ENCODE measurements at regions not wholly inside any gene's neighbourhood (a gene's known extent, or its start where the extent isn't known, plus 50 kb on each side); places are given as distances from the start of the nearest gene placed in this dataset.
A peak's percentile ranks its signal among the peaks of the same experiment; 100 is the strongest.

DNA sequence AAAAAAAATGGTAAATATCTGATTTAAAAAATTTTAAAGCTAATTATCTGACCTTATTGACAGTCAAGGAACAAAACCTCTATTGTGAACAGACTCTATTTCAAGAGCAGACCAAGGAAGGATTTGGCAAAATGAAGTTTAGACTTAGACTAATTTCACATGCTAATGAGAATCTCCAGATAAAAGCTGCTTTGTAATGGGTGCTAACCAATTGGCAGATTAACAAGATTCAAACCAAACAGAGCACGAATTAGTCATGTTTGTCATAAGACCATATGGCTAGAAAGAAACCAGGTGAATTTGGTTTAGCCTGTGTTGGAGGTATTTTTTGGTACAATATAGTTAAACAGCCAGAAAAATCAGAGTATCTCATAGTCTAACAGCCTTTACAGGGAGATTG, 429.1 kb upstream of the NFE2L3 start:
- Mint-ChIP-seq H3K27me3 (ENCODE audit: unreplicated experiment) (peaks cover 12% of the 10 kb centered on the region), H3K36me3 (ENCODE audit: unreplicated experiment) (no peaks in the 10 kb centered on the region), H3K27ac (ENCODE audit: unreplicated experiment) (no peak overlapping the region), H3K9me3 (ENCODE audit: unreplicated experiment) (peaks cover 16% of the 10 kb centered on the region), H3K4me1 (ENCODE audit: low read depth, unreplicated experiment) (peaks cover 59% of the 10 kb centered on the region), H3K4me3 (ENCODE audit: unreplicated experiment) (no peak overlapping the region)
- TF ChIP-seq, protein P1, sequence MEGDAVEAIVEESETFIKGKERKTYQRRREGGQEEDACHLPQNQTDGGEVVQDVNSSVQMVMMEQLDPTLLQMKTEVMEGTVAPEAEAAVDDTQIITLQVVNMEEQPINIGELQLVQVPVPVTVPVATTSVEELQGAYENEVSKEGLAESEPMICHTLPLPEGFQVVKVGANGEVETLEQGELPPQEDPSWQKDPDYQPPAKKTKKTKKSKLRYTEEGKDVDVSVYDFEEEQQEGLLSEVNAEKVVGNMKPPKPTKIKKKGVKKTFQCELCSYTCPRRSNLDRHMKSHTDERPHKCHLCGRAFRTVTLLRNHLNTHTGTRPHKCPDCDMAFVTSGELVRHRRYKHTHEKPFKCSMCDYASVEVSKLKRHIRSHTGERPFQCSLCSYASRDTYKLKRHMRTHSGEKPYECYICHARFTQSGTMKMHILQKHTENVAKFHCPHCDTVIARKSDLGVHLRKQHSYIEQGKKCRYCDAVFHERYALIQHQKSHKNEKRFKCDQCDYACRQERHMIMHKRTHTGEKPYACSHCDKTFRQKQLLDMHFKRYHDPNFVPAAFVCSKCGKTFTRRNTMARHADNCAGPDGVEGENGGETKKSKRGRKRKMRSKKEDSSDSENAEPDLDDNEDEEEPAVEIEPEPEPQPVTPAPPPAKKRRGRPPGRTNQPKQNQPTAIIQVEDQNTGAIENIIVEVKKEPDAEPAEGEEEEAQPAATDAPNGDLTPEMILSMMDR (IDR thresholded peaks at IDR 0.05; ENCODE audit: partially characterized antibody, unreplicated experiment): no peak
- DNase-seq: no peak

DNA sequence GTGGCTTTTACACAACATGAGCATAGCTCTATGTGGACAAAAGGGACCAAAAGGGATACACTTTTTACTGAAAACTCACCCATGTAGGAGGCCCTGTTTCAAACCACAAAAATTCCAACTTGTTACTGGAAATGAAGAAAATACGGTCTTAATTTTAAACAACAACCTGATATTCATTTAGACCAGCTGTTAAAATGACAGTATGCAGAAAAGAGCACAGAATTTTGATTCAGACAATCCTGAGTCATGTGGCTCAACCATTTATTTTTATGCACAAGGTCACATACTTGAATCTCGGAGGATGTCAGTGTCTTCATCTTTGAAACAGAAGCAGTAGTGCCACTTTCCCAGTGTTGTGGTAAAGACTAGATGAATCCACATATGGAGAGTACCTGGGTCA, 426.5 kb upstream of the NFE2L3 start:
- H3K9me3 Mint-ChIP-seq (ENCODE audit: unreplicated experiment): peaks cover 9% of the 10 kb centered on the region
- H3K36me3 Mint-ChIP-seq (ENCODE audit: unreplicated experiment): no peaks in the 10 kb centered on the region
- peaks cover 10% of the 10 kb centered on the region for H3K27me3 Mint-ChIP-seq (ENCODE audit: unreplicated experiment)
- peak overlapping the region; percentile 92 for H3K27ac Mint-ChIP-seq (ENCODE audit: unreplicated experiment)
- TF ChIP-seq, protein P1 (IDR thresholded peaks at IDR 0.05; ENCODE audit: partially characterized antibody, unreplicated experiment): no peak
- no peak overlapping the region for H3K4me3 Mint-ChIP-seq (ENCODE audit: unreplicated experiment)
- DNase-seq: no peak
- peaks cover 46% of the 10 kb centered on the region for H3K4me1 Mint-ChIP-seq (ENCODE audit: low read depth, unreplicated experiment)

DNA sequence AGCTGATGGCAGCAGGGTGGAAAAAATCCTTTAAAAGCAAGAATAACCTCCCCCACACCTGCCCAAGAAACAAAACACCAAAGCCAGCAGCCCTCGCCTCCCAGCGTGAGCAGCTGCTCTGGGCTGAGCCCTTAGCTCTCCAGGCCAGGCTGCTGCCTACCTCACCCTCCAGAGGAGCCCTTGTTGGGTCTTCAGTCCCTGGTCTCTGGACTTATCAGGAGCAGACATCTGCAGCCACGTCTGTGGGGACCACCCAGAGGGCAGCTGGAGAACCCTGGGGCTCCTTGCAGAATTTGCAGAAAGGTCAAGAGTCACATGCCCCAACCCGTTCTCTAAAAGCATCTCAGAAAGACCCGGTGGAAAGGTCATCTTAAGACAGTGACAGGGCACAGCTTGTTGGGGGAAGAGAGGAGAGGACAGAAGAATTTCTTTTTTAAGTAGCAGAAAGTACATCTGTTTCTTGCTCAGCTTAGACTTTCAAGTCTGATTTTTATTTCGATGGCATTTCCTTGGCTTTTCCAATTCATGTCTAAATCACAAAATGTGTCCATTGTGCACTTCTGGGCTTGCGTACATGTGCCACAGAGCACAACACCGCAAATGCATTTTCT, 425.7 kb upstream of the NFE2L3 start:
- H3K4me1 Mint-ChIP-seq (ENCODE audit: low read depth, unreplicated experiment): peaks cover 42% of the 10 kb centered on the region
- H3K4me3 Mint-ChIP-seq (ENCODE audit: unreplicated experiment): peak overlapping the region; percentile 53
- peak; percentile 72 for DNase-seq
- H3K36me3 Mint-ChIP-seq (ENCODE audit: unreplicated experiment): no peaks in the 10 kb centered on the region
- H3K9me3 Mint-ChIP-seq (ENCODE audit: unreplicated experiment): peaks cover 9% of the 10 kb centered on the region
- peaks cover 10% of the 10 kb centered on the region for H3K27me3 Mint-ChIP-seq (ENCODE audit: unreplicated experiment)
- H3K27ac Mint-ChIP-seq (ENCODE audit: unreplicated experiment): peak overlapping the region; percentile 92
- TF ChIP-seq, protein P1 (IDR thresholded peaks at IDR 0.05; ENCODE audit: partially characterized antibody, unreplicated experiment): no peak

DNA sequence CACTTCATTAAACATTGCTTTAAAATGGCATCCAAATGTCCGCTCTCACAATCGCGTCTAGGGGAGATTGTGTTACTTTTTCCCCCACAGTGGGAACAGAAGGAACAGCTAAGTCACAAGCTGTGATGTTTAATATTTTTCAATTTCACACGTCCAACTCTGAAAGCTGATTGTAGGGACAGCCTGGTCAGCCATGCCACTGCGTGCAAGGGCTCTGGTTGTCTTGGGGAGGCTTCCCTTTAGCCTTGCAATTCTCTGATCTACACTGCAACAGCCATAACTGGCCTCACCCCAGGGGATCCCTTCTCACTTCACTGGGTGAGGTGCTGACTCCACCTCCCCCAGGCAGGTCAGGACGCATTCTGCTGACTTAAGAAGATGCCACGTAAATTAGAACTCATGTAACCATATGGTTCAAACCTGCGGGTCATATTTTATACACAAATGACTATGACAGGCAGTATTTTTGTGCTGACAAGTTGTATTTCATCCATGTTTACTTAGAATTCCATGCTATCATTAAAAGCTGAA, 425.2 kb upstream of the NFE2L3 start:
- peaks cover 38% of the 10 kb centered on the region for H3K4me1 Mint-ChIP-seq (ENCODE audit: low read depth, unreplicated experiment)
- TF ChIP-seq, protein P1 (IDR thresholded peaks at IDR 0.05; ENCODE audit: partially characterized antibody, unreplicated experiment): no peak
- H3K27ac Mint-ChIP-seq (ENCODE audit: unreplicated experiment): peak overlapping the region; percentile 92
- H3K9me3 Mint-ChIP-seq (ENCODE audit: unreplicated experiment): peaks cover 9% of the 10 kb centered on the region
- DNase-seq: no peak
- H3K36me3 Mint-ChIP-seq (ENCODE audit: unreplicated experiment): no peaks in the 10 kb centered on the region
- peak overlapping the region; percentile 53 for H3K4me3 Mint-ChIP-seq (ENCODE audit: unreplicated experiment)
- peaks cover 10% of the 10 kb centered on the region for H3K27me3 Mint-ChIP-seq (ENCODE audit: unreplicated experiment)

DNA sequence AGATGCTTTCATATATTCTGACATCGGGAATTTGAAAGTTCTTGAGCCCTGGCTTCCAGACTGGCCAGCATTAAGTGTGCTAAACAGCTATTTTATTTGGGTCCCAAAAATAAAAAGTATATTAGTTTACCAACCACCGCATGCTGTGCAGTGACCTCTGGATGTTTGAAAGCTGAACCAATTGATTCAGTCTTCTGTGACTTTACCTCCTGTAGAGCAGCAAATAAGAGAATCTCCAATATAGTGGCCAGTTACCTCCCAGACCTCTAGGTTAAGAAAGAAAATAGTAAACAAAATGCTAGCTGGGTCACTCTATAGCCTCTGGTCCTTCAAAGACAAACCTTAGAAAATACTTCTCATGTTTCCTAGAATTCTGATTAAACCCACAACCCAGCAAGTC, 424.6 kb upstream of the NFE2L3 start:
- Mint-ChIP-seq H3K27ac (ENCODE audit: unreplicated experiment) (peak overlapping the region; percentile 52), H3K36me3 (ENCODE audit: unreplicated experiment) (no peaks in the 10 kb centered on the region), H3K9me3 (ENCODE audit: unreplicated experiment) (peaks cover 9% of the 10 kb centered on the region), H3K27me3 (ENCODE audit: unreplicated experiment) (peaks cover 10% of the 10 kb centered on the region), H3K4me1 (ENCODE audit: low read depth, unreplicated experiment) (peaks cover 37% of the 10 kb centered on the region), H3K4me3 (ENCODE audit: unreplicated experiment) (no peak overlapping the region)
- TF ChIP-seq, protein P1 (IDR thresholded peaks at IDR 0.05; ENCODE audit: partially characterized antibody, unreplicated experiment): no peak
- DNase-seq: no peak

All from glutamatergic neuron (in vitro differentiated cells).